22Rv1 (cell line): ENCODE measurements at regions not wholly inside any gene's neighbourhood (a gene's known extent, or its start where the extent isn't known, plus 50 kb on each side); places are given as distances from the start of the nearest gene placed in this dataset.

ENCODE experiments used
- H3K27ac ChIP-seq: fragments of 450-650 bp; 2 replicates; pipeline ENCODE4 v1.5.1; 2017
- CTCF ChIP-seq: fragments of 450-650 bp; IDR thresholded peaks from 2 replicates; pipeline ENCODE4 v1.5.1; 2017; ENCODE audit warnings: mild to moderate bottlenecking
- ZFX ChIP-seq: fragments of 450-650 bp; IDR thresholded peaks from 2 replicates; pipeline ENCODE4 v1.6.1; 2017; ENCODE audit warnings: antibody characterized with exemption, borderline replicate concordance

GRCh38 chr1:29700491-29700890, 464.2 kb downstream of the PTPRU start:
- no peak for TF ChIP-seq ZFX
- no peak for TF ChIP-seq CTCF
- no peak overlapping the region for H3K27ac ChIP-seq

- TF ChIP-seq CTCF, result no peak
These were observed 462.3 kb downstream of the PTPRU start for GRCh38 chr1:29698626-29699025.

GRCh38 chr1:29698033-29698432, 461.7 kb downstream of the PTPRU start:
- 0 out of 2 replicates have a peak, but pooled peaks have one; percentile 22 for TF ChIP-seq CTCF
- TF ChIP-seq ZFX, result no peak
- no peak overlapping the region for H3K27ac ChIP-seq

More at GRCh38 chr1:29698626-29699025, 462.3 kb downstream of the PTPRU start:
- H3K27ac ChIP-seq, result no peak overlapping the region

GRCh38 chr1:29697391-29697780, 461.1 kb downstream of the PTPRU start:
- no peak overlapping the region for H3K27ac ChIP-seq
- TF ChIP-seq ZFX, result no peak
- TF ChIP-seq CTCF, result no peak

- TF ChIP-seq CTCF, result no peak
- TF ChIP-seq ZFX, result no peak
- no peak overlapping the region for H3K27ac ChIP-seq
These were observed 460.5 kb downstream of the PTPRU start for GRCh38 chr1:29696656-29697390.

- no peak for TF ChIP-seq CTCF
- no peak for TF ChIP-seq ZFX
- H3K27ac ChIP-seq, result no peak overlapping the region
These were observed 459.5 kb downstream of the PTPRU start for GRCh38 chr1:29695803-29696202.

- no peak for TF ChIP-seq ZFX
- TF ChIP-seq CTCF, result no peak
- H3K27ac ChIP-seq, result no peak overlapping the region
These were observed 458.7 kb downstream of the PTPRU start for GRCh38 chr1:29695036-29695435.
